ENCODE measurements at regions not wholly inside any gene's neighbourhood (a gene's known extent, or its start where the extent isn't known, plus 50 kb on each side); places are given as distances from the start of the nearest gene placed in this dataset.

- TF ChIP-seq CTCF (optimal IDR thresholded peaks at IDR 0.05 in 1 of 3, IDR thresholded peaks at IDR 0.05 in 1 of 3, conservative IDR thresholded peaks at IDR 0.05 in 1 of 3; ENCODE audit: extremely low read depth in 1 of 3, insufficient read depth in 2 of 3, low read length in 3 of 3) (no peak), EZH2 (IDR thresholded peaks at IDR 0.05; ENCODE audit: low read length) (no peak)
These were observed 488.4 kb downstream of the NR2F2 start for GRCh38 chr15:96818861-96819260.
